ENCODE measurements at regions not wholly inside any gene's neighbourhood (a gene's known extent, or its start where the extent isn't known, plus 50 kb on each side); places are given as distances from the start of the nearest gene placed in this dataset.

DNA sequence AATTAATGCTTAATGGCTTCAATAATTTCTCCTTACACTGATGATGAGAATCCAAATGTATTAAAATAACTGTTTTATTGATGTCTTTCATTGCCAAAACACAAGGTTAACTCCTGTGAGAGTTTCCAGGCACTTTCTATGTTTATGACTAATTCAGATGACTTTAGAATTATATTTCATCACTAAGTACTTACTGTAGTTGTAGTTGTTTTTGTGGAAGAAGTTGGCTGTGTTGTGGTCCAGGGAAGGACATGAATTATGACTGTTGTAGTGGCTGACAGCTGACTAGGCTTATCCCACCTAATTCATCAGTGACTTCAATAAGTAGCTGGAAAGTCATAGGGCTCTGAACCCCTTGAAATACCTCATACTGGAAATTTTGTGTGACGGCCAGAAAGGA is 254.8 kb downstream of the HGF start:
- H3K4me1 ChIP-seq (ENCODE audit: insufficient read depth, insufficient read length), result peaks cover 2% of the 10 kb centered on the region
- no peak overlapping the region for H3K4me3 ChIP-seq (ENCODE audit: insufficient read length, low read depth)
- H3K36me3 ChIP-seq (ENCODE audit: insufficient read depth, insufficient read length, low read length), result no peaks in the 10 kb centered on the region
- H3K27me3 ChIP-seq (ENCODE audit: insufficient read depth, insufficient read length), result no peaks in the 10 kb centered on the region
- no peaks in the 10 kb centered on the region for H3K9me3 ChIP-seq (ENCODE audit: insufficient read depth, low read length)
- TF ChIP-seq SUZ12 (IDR thresholded peaks at IDR 0.05; ENCODE audit: extremely low read depth, insufficient read depth, insufficient read length), result no peak
- TF ChIP-seq YY1 (IDR thresholded peaks at IDR 0.05; ENCODE audit: insufficient read depth, insufficient read length), result no peak
- no peak for TF ChIP-seq ZNF274 (IDR thresholded peaks at IDR 0.05; ENCODE audit: low read depth, low read length)
- DNase-seq (ENCODE audit: low read depth, low spot score), result no peak
- H3K9ac ChIP-seq (ENCODE audit: insufficient read length, low read depth), result no peak overlapping the region

DNA sequence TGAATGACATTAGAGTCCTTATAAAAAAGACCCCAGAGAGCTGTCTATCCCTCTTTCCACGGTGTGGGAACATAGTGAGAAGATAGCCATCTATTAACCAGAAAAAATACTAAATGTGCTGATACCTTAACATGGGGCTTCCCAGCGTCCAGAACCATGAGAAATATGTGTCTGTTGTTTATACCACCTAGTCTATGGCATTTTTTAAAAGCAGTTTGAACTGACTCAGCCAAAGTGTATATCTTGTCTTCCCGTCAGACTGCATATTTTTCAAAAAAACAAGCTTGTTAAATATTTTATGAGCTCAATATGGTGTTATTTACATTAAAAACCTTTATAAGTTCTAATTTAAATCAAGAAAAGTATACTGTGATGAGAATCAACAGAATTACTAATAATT is 255.3 kb downstream of the HGF start:
- Histone ChIP-seq H3K9ac (ENCODE audit: insufficient read length, low read depth) (no peak overlapping the region), H3K9me3 (ENCODE audit: insufficient read depth, low read length) (no peaks in the 10 kb centered on the region), H3K4me1 (ENCODE audit: insufficient read depth, insufficient read length) (peaks cover 2% of the 10 kb centered on the region), H3K36me3 (ENCODE audit: insufficient read depth, insufficient read length, low read length) (no peaks in the 10 kb centered on the region), H3K27me3 (ENCODE audit: insufficient read depth, insufficient read length) (no peaks in the 10 kb centered on the region), H3K4me3 (ENCODE audit: insufficient read length, low read depth) (no peak overlapping the region)
- DNase-seq (ENCODE audit: low read depth, low spot score), result no peak
- no peak for TF ChIP-seq ZNF274 (IDR thresholded peaks at IDR 0.05; ENCODE audit: low read depth, low read length)
- no peak for TF ChIP-seq SUZ12 (IDR thresholded peaks at IDR 0.05; ENCODE audit: extremely low read depth, insufficient read depth, insufficient read length)
- TF ChIP-seq YY1 (IDR thresholded peaks at IDR 0.05; ENCODE audit: insufficient read depth, insufficient read length), result no peak

DNA sequence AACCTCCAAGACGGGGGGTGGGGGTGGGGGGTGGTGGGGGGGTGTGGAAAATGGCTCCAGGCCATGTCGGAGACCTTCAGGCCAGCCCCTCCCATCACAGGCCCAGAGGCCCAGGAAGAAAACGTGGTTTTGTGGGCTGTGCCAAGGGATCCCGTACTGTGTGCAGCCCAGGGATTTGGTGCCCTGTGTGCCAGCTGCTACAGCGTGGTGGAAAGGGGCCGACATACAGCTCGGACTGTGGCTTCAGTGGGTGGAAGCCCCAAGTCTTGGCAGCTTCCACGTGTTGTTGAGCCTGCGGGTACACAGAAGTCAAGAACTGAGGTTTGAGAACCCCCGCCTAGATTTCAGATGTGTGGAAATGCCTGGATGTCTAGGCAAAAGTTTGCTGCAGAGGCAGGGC is 259.7 kb downstream of the HGF start:
- Histone ChIP-seq H3K9ac (ENCODE audit: insufficient read length, low read depth) (no peak overlapping the region), H3K4me3 (ENCODE audit: insufficient read length, low read depth) (no peak overlapping the region), H3K36me3 (ENCODE audit: insufficient read depth, insufficient read length, low read length) (no peaks in the 10 kb centered on the region), H3K9me3 (ENCODE audit: insufficient read depth, low read length) (no peaks in the 10 kb centered on the region), H3K4me1 (ENCODE audit: insufficient read depth, insufficient read length) (peaks cover 2% of the 10 kb centered on the region), H3K27me3 (ENCODE audit: insufficient read depth, insufficient read length) (no peaks in the 10 kb centered on the region)
- TF ChIP-seq ZNF274 (IDR thresholded peaks at IDR 0.05; ENCODE audit: low read depth, low read length), result no peak
- no peak for TF ChIP-seq SUZ12 (IDR thresholded peaks at IDR 0.05; ENCODE audit: extremely low read depth, insufficient read depth, insufficient read length)
- TF ChIP-seq YY1 (IDR thresholded peaks at IDR 0.05; ENCODE audit: insufficient read depth, insufficient read length), result no peak
- DNase-seq (ENCODE audit: low read depth, low spot score), result no peak

DNA sequence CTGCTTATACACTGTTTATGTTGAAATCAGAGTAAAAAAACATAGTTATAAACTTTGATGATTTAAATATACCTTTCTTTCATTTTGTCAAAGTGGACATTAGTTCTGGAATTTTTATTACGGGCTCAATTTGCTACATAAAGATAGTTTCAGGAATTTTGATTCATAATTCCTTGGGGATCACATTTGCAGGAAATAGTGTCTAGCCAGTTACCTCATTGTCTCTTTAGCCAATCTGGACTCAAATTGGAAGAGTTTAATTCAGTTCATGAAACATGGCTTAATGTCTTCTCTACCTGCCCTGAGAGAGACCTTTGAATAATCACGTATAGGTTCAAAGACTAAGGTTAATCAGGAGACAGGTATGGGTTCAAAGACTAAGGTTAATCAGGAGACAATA is 262.6 kb downstream of the HGF start:
- Histone ChIP-seq H3K4me1 (ENCODE audit: insufficient read depth, insufficient read length) (peaks cover 2% of the 10 kb centered on the region), H3K36me3 (ENCODE audit: insufficient read depth, insufficient read length, low read length) (no peaks in the 10 kb centered on the region), H3K27me3 (ENCODE audit: insufficient read depth, insufficient read length) (no peaks in the 10 kb centered on the region), H3K9me3 (ENCODE audit: insufficient read depth, low read length) (no peaks in the 10 kb centered on the region), H3K4me3 (ENCODE audit: insufficient read length, low read depth) (no peak overlapping the region), H3K9ac (ENCODE audit: insufficient read length, low read depth) (no peak overlapping the region)
- DNase-seq (ENCODE audit: low read depth, low spot score), result no peak
- no peak for TF ChIP-seq ZNF274 (IDR thresholded peaks at IDR 0.05; ENCODE audit: low read depth, low read length)
- TF ChIP-seq SUZ12 (IDR thresholded peaks at IDR 0.05; ENCODE audit: extremely low read depth, insufficient read depth, insufficient read length), result no peak
- TF ChIP-seq YY1 (IDR thresholded peaks at IDR 0.05; ENCODE audit: insufficient read depth, insufficient read length), result no peak

DNA sequence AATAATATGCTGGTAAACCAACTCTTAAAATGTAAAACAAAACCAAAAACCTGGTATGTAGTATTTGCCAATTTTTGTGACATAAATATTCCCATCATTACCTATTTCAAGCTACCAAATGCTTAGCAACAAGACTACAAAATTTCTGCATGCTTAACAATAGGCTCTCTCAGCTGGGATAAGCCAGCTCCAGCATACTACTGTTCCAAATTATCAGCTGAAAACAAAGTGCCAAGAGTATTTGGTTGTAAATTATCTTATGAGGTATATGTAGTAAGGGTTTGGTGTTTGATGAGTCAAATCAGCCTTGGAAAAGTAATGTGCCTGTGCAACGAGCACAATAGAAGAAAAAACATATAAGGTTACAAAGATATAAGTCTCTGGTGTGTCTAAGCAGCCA is 263.2 kb downstream of the HGF start:
- no peaks in the 10 kb centered on the region for H3K36me3 ChIP-seq (ENCODE audit: insufficient read depth, insufficient read length, low read length)
- H3K4me1 ChIP-seq (ENCODE audit: insufficient read depth, insufficient read length), result peaks cover 2% of the 10 kb centered on the region
- DNase-seq (ENCODE audit: low read depth, low spot score), result no peak
- no peaks in the 10 kb centered on the region for H3K27me3 ChIP-seq (ENCODE audit: insufficient read depth, insufficient read length)
- no peak overlapping the region for H3K9ac ChIP-seq (ENCODE audit: insufficient read length, low read depth)
- H3K4me3 ChIP-seq (ENCODE audit: insufficient read length, low read depth), result no peak overlapping the region
- no peak for TF ChIP-seq YY1 (IDR thresholded peaks at IDR 0.05; ENCODE audit: insufficient read depth, insufficient read length)
- TF ChIP-seq ZNF274 (IDR thresholded peaks at IDR 0.05; ENCODE audit: low read depth, low read length), result no peak
- no peak for TF ChIP-seq SUZ12 (IDR thresholded peaks at IDR 0.05; ENCODE audit: extremely low read depth, insufficient read depth, insufficient read length)
- no peaks in the 10 kb centered on the region for H3K9me3 ChIP-seq (ENCODE audit: insufficient read depth, low read length)

DNA sequence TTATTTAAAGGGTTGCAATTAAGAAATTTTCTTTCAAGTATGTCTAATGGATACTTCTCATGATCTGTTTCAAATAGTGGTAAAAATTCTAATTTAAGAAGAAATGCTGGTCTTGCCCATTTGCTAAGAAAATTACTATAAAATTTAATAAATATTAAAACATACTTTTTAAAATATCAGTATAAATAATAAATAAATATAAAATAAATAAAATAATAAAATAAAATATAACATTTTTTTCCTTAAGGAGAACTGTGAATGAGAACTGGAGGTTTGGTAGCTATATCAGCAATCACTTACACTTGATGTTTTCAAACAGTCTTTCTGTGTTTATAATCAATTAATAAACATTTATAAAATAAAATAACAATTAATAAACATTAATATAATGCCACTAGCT is 266.1 kb downstream of the HGF start:
- DNase-seq (ENCODE audit: low read depth, low spot score), result no peak
- TF ChIP-seq SUZ12 (IDR thresholded peaks at IDR 0.05; ENCODE audit: extremely low read depth, insufficient read depth, insufficient read length) (no peak), ZNF274 (IDR thresholded peaks at IDR 0.05; ENCODE audit: low read depth, low read length) (no peak), YY1 (IDR thresholded peaks at IDR 0.05; ENCODE audit: insufficient read depth, insufficient read length) (no peak)
- Histone ChIP-seq H3K27me3 (ENCODE audit: insufficient read depth, insufficient read length) (no peaks in the 10 kb centered on the region), H3K4me3 (ENCODE audit: insufficient read length, low read depth) (no peak overlapping the region), H3K9me3 (ENCODE audit: insufficient read depth, low read length) (no peaks in the 10 kb centered on the region), H3K9ac (ENCODE audit: insufficient read length, low read depth) (no peak overlapping the region), H3K36me3 (ENCODE audit: insufficient read depth, insufficient read length, low read length) (no peaks in the 10 kb centered on the region), H3K4me1 (ENCODE audit: insufficient read depth, insufficient read length) (no peaks in the 10 kb centered on the region)

DNA sequence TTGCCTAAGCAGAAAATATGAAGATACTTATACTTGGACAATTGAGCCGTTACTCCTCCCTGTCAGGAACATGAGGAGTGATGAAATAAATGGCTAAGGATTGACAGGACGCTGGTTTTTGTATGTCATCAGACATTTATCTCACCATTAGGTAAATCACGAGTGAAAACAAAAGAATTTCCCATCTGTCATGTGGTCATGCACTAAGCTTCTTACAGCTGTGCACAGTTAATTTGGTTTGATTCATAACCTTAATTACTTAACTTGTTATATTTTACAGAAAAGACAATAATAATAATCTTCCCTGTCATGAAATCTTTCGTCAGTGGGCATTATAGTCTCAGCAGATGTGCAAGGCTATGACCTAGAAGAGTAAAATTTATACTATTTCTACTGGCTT is 266.5 kb downstream of the HGF start:
- Histone ChIP-seq H3K27me3 (ENCODE audit: insufficient read depth, insufficient read length) (no peaks in the 10 kb centered on the region), H3K4me3 (ENCODE audit: insufficient read length, low read depth) (no peak overlapping the region), H3K9ac (ENCODE audit: insufficient read length, low read depth) (no peak overlapping the region), H3K4me1 (ENCODE audit: insufficient read depth, insufficient read length) (no peaks in the 10 kb centered on the region), H3K9me3 (ENCODE audit: insufficient read depth, low read length) (no peaks in the 10 kb centered on the region), H3K36me3 (ENCODE audit: insufficient read depth, insufficient read length, low read length) (no peaks in the 10 kb centered on the region)
- DNase-seq (ENCODE audit: low read depth, low spot score), result no peak
- TF ChIP-seq SUZ12 (IDR thresholded peaks at IDR 0.05; ENCODE audit: extremely low read depth, insufficient read depth, insufficient read length) (no peak), ZNF274 (IDR thresholded peaks at IDR 0.05; ENCODE audit: low read depth, low read length) (no peak), YY1 (IDR thresholded peaks at IDR 0.05; ENCODE audit: insufficient read depth, insufficient read length) (no peak)

DNA sequence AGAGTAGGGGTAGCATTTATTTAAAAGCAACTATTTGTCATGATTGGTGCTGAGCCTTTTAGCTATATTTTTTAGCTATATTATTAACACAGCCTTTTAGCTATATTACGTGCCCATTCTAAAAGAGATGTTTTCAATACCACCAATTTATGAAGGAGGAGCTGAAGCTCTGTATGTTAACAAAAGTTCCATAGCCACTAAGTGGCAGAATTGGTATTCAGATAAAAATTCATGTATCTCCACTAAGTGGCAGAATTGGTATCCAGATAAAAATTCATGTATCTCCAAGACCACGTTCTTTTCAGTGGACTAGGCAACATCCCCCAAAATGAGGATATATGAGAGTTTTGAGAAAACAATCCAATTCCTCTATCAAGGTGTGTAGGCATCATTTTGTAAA is 268.6 kb downstream of the HGF start:
- TF ChIP-seq ZNF274 (IDR thresholded peaks at IDR 0.05; ENCODE audit: low read depth, low read length) (no peak), YY1 (IDR thresholded peaks at IDR 0.05; ENCODE audit: insufficient read depth, insufficient read length) (no peak), SUZ12 (IDR thresholded peaks at IDR 0.05; ENCODE audit: extremely low read depth, insufficient read depth, insufficient read length) (no peak)
- H3K36me3 ChIP-seq (ENCODE audit: insufficient read depth, insufficient read length, low read length), result no peaks in the 10 kb centered on the region
- no peak for DNase-seq (ENCODE audit: low read depth, low spot score)
- no peak overlapping the region for H3K9ac ChIP-seq (ENCODE audit: insufficient read length, low read depth)
- H3K4me3 ChIP-seq (ENCODE audit: insufficient read length, low read depth), result no peak overlapping the region
- no peaks in the 10 kb centered on the region for H3K9me3 ChIP-seq (ENCODE audit: insufficient read depth, low read length)
- H3K4me1 ChIP-seq (ENCODE audit: insufficient read depth, insufficient read length), result no peaks in the 10 kb centered on the region
- no peaks in the 10 kb centered on the region for H3K27me3 ChIP-seq (ENCODE audit: insufficient read depth, insufficient read length)
